Trophoblast cell (in vitro differentiated cells and primary cell): ENCODE measurements at regions not wholly inside any gene's neighbourhood (a gene's known extent, or its start where the extent isn't known, plus 50 kb on each side); places are given as distances from the start of the nearest gene placed in this dataset.
A peak's percentile ranks its signal among the peaks of the same experiment; 100 is the strongest.

Experiments
- DNase-seq, 2 donors: peaks; one replicate each; pipeline ENCODE4 v3.0.0-alpha.2; 2016
- H2AFZ ChIP-seq: 2 replicates; pipeline ENCODE4 v1.6.1; 2013; ENCODE audit warnings: low read length, moderate library complexity, mild to moderate bottlenecking; ENCODE audit not compliant: insufficient read depth, poor library complexity
- H2AK5ac ChIP-seq: 2 replicates; pipeline ENCODE4 v1.6.1; 2013; ENCODE audit warnings: mild to moderate bottlenecking, low read length
- H2BK120ac ChIP-seq: 2 replicates; pipeline ENCODE4 v1.6.1; 2013; ENCODE audit warnings: low read length, mild to moderate bottlenecking, moderate library complexity; ENCODE audit not compliant: insufficient read depth, poor library complexity
- H2BK12ac ChIP-seq: 2 replicates; pipeline ENCODE4 v1.6.1; 2013; ENCODE audit warnings: mild to moderate bottlenecking, low read length, moderate library complexity
- H2BK5ac ChIP-seq: 2 replicates; pipeline ENCODE4 v1.6.1; 2013; ENCODE audit warnings: low read length, low read depth, moderate library complexity, mild to moderate bottlenecking; ENCODE audit not compliant: poor library complexity
- H3K14ac ChIP-seq: 2 replicates; pipeline ENCODE4 v1.6.1; 2013; ENCODE audit warnings: mild to moderate bottlenecking, low read length
- H3K18ac ChIP-seq: 2 replicates; pipeline ENCODE4 v1.6.1; 2013; ENCODE audit warnings: mild to moderate bottlenecking, low read length
- H3K23ac ChIP-seq: 2 replicates; pipeline ENCODE4 v1.6.1; 2013; ENCODE audit warnings: low read length
- H3K27ac ChIP-seq: 2 replicates; pipeline ENCODE4 v1.5.1; 2013; ENCODE audit warnings: low read depth, mild to moderate bottlenecking, inconsistent platforms, low read length, moderate library complexity
- H3K27me3 ChIP-seq: 2 replicates; pipeline ENCODE4 v1.6.1; 2013; ENCODE audit warnings: inconsistent platforms, mild to moderate bottlenecking, low read length, moderate library complexity; ENCODE audit not compliant: insufficient read depth
- H3K36me3 ChIP-seq, 2 experiments: 1 replicate in 1 of 2; 2 replicates in 1 of 2; pipeline ENCODE4 v1.6.1; 2013; ENCODE audit warnings: low read length in 2 of 2, mild to moderate bottlenecking in 2 of 2, moderate library complexity in 1 of 2; ENCODE audit not compliant: insufficient read depth in 2 of 2, control insufficient read depth in 1 of 2
- H3K4ac ChIP-seq: 2 replicates; pipeline ENCODE4 v1.6.1; 2013; ENCODE audit warnings: low read depth, mild to moderate bottlenecking, low read length, moderate library complexity
- H3K4me1 ChIP-seq, 2 experiments: 1 replicate in 1 of 2; 2 replicates in 1 of 2; pipeline ENCODE4 v1.6.1; 2013; ENCODE audit warnings: low read length in 2 of 2, mild to moderate bottlenecking in 2 of 2, moderate library complexity in 1 of 2; ENCODE audit not compliant: insufficient read depth in 2 of 2, control insufficient read depth in 1 of 2
- H3K4me2 ChIP-seq: 2 replicates; pipeline ENCODE4 v1.6.1; 2013; ENCODE audit warnings: inconsistent platforms, mild to moderate bottlenecking, low read length, moderate library complexity
- H3K4me3 ChIP-seq: 2 replicates; pipeline ENCODE4 v1.5.1; 2013; ENCODE audit warnings: mild to moderate bottlenecking, low read depth, low read length, inconsistent platforms
- H3K79me1 ChIP-seq: one replicate; pipeline ENCODE4 v1.6.1; 2013; ENCODE audit warnings: low read length
- H3K79me2 ChIP-seq: 2 replicates; pipeline ENCODE4 v1.6.1; 2013; ENCODE audit warnings: low read length, mild to moderate bottlenecking; ENCODE audit not compliant: control insufficient read depth, insufficient read depth, poor library complexity
- H3K9ac ChIP-seq: 2 replicates; pipeline ENCODE4 v1.6.1; 2013; ENCODE audit warnings: mild to moderate bottlenecking, low read length
- H3K9me3 ChIP-seq: 2 replicates; pipeline ENCODE4 v1.6.1; 2013; ENCODE audit warnings: low read depth, mild to moderate bottlenecking, control low read depth, inconsistent platforms, low read length; ENCODE audit not compliant: insufficient read depth
- H4K12ac ChIP-seq: 2 replicates; pipeline ENCODE4 v1.6.1; 2013; ENCODE audit warnings: low read depth, mild to moderate bottlenecking, low read length, moderate library complexity
- H4K8ac ChIP-seq: 2 replicates; pipeline ENCODE4 v1.6.1; 2013; ENCODE audit warnings: low read depth, mild to moderate bottlenecking, low read length, moderate library complexity
- H4K91ac ChIP-seq: one replicate; pipeline ENCODE4 v1.6.1; 2013; ENCODE audit warnings: low read depth, mild to moderate bottlenecking, low read length, moderate library complexity
- whole genome bisulfite sequencing: extraction: QIAGEN DNeasy Blood & Tissue Kit; methylation state at CpG from one replicate; pipeline ENCODE4 v1.1.7; 2013; ENCODE audit warnings: missing lambda C conversion rate; ENCODE audit not compliant: insufficient read length, insufficient coverage; ENCODE audit errors: extremely low coverage; 5-methylcytosine and 5-hydroxymethylcytosine counted together

GRCh38 chr3:192024751-192025150 lies 563.8 kb downstream of the PYDC2 start:
- no peaks in the 10 kb centered on the region for H3K36me3 ChIP-seq
- no peak overlapping the region for H4K12ac ChIP-seq
- no peak overlapping the region for H2BK12ac ChIP-seq
- no peaks in the 10 kb centered on the region for H3K79me1 ChIP-seq
- no peak overlapping the region for H3K4me3 ChIP-seq
- no peak overlapping the region for H3K4ac ChIP-seq
- no peak overlapping the region for H3K4me2 ChIP-seq
- H2AFZ ChIP-seq = no peak overlapping the region
- no peaks in the 10 kb centered on the region for H3K9me3 ChIP-seq
- H4K91ac ChIP-seq = no peak overlapping the region
- H2BK120ac ChIP-seq = no peak overlapping the region
- no peaks in the 10 kb centered on the region for H3K4me1 ChIP-seq
- H3K14ac ChIP-seq = no peak overlapping the region
- WGBS = no CpG with 5 or more reads among the region's 1 CpG
- no peak overlapping the region for H2BK5ac ChIP-seq
- H3K79me2 ChIP-seq = no peaks in the 10 kb centered on the region
- no peak overlapping the region for H3K27ac ChIP-seq
- DNase-seq = no peak
- no peak overlapping the region for H3K23ac ChIP-seq
- H2AK5ac ChIP-seq = no peak overlapping the region
- H3K27me3 ChIP-seq = no peaks in the 10 kb centered on the region
- no peak overlapping the region for H3K18ac ChIP-seq
- no peak overlapping the region for H4K8ac ChIP-seq
- no peak overlapping the region for H3K9ac ChIP-seq

- no peak overlapping the region for H3K18ac ChIP-seq
- H3K9ac ChIP-seq = no peak overlapping the region
- H2AK5ac ChIP-seq = no peak overlapping the region
- no peak overlapping the region for H3K23ac ChIP-seq
- H3K36me3 ChIP-seq = no peaks in the 10 kb centered on the region
- no peak overlapping the region for H2BK120ac ChIP-seq
- no peak overlapping the region for H3K4me2 ChIP-seq
- no peak overlapping the region for H3K27ac ChIP-seq
- no peak overlapping the region for H4K8ac ChIP-seq
- H2BK12ac ChIP-seq = no peak overlapping the region
- no peaks in the 10 kb centered on the region for H3K79me1 ChIP-seq
- no peak overlapping the region for H4K12ac ChIP-seq
- H3K4ac ChIP-seq = no peak overlapping the region
- H3K14ac ChIP-seq = no peak overlapping the region
- peak; percentile 27 to 64 for DNase-seq
- H3K4me1 ChIP-seq = no peaks in the 10 kb centered on the region
- no CpG with 5 or more reads among the region's 2 CpGs for WGBS
- H2AFZ ChIP-seq = no peak overlapping the region
- no peak overlapping the region for H3K4me3 ChIP-seq
- H3K79me2 ChIP-seq = no peaks in the 10 kb centered on the region
- H3K9me3 ChIP-seq = no peaks in the 10 kb centered on the region
- H3K27me3 ChIP-seq = no peaks in the 10 kb centered on the region
- H2BK5ac ChIP-seq = no peak overlapping the region
- H4K91ac ChIP-seq = no peak overlapping the region
Measured at GRCh38 chr3:192026661-192027060, 565.7 kb downstream of the PYDC2 start.

GRCh38 chr3:192031941-192032340 lies 571.0 kb downstream of the PYDC2 start:
- H4K91ac ChIP-seq = no peak overlapping the region
- no peaks in the 10 kb centered on the region for H3K36me3 ChIP-seq
- no peak overlapping the region for H2BK12ac ChIP-seq
- H3K79me2 ChIP-seq = no peaks in the 10 kb centered on the region
- H3K23ac ChIP-seq = no peak overlapping the region
- H3K9me3 ChIP-seq = no peaks in the 10 kb centered on the region
- no peak overlapping the region for H2BK5ac ChIP-seq
- WGBS = no CpG with 5 or more reads among the region's 3 CpGs
- H3K18ac ChIP-seq = no peak overlapping the region
- H3K4me2 ChIP-seq = no peak overlapping the region
- H3K4me1 ChIP-seq = no peaks in the 10 kb centered on the region
- no peak overlapping the region for H2AK5ac ChIP-seq
- no peak overlapping the region for H4K12ac ChIP-seq
- no peak overlapping the region for H3K14ac ChIP-seq
- no peak overlapping the region for H3K9ac ChIP-seq
- no peak overlapping the region for H3K27ac ChIP-seq
- no peak for DNase-seq
- H3K79me1 ChIP-seq = no peaks in the 10 kb centered on the region
- no peaks in the 10 kb centered on the region for H3K27me3 ChIP-seq
- no peak overlapping the region for H2AFZ ChIP-seq
- no peak overlapping the region for H2BK120ac ChIP-seq
- H3K4me3 ChIP-seq = no peak overlapping the region
- H3K4ac ChIP-seq = no peak overlapping the region
- no peak overlapping the region for H4K8ac ChIP-seq

- H3K36me3 ChIP-seq = no peaks in the 10 kb centered on the region
- no peaks in the 10 kb centered on the region for H3K79me2 ChIP-seq
- no peaks in the 10 kb centered on the region for H3K4me1 ChIP-seq
- H3K18ac ChIP-seq = no peak overlapping the region
- no peak overlapping the region for H4K8ac ChIP-seq
- no peaks in the 10 kb centered on the region for H3K79me1 ChIP-seq
- H3K9me3 ChIP-seq = no peaks in the 10 kb centered on the region
- H2AK5ac ChIP-seq = no peak overlapping the region
- H3K4me2 ChIP-seq = no peak overlapping the region
- H3K27me3 ChIP-seq = no peaks in the 10 kb centered on the region
- H2BK5ac ChIP-seq = no peak overlapping the region
- no peak overlapping the region for H4K91ac ChIP-seq
- no peak overlapping the region for H3K9ac ChIP-seq
- no peak overlapping the region for H3K4ac ChIP-seq
- no peak overlapping the region for H3K14ac ChIP-seq
- H4K12ac ChIP-seq = no peak overlapping the region
- H3K27ac ChIP-seq = no peak overlapping the region
- no peak overlapping the region for H2BK120ac ChIP-seq
- DNase-seq = no peak
- WGBS = no CpG with 5 or more reads among the region's 1 CpG
- no peak overlapping the region for H3K23ac ChIP-seq
- H2BK12ac ChIP-seq = no peak overlapping the region
- no peak overlapping the region for H3K4me3 ChIP-seq
- H2AFZ ChIP-seq = no peak overlapping the region
Measured at GRCh38 chr3:192033246-192033645, 572.3 kb downstream of the PYDC2 start.
